CD4-positive, alpha-beta T cell treated with Interleukin-21 for 1 hour (primary cell): ENCODE measurements at regions not wholly inside any gene's neighbourhood (a gene's known extent, or its start where the extent isn't known, plus 50 kb on each side); places are given as distances from the start of the nearest gene placed in this dataset.

Experiments
- DNase-seq: peaks from one replicate; pipeline ENCODE4 v3.0.0-alpha.2; 2020

DNA sequence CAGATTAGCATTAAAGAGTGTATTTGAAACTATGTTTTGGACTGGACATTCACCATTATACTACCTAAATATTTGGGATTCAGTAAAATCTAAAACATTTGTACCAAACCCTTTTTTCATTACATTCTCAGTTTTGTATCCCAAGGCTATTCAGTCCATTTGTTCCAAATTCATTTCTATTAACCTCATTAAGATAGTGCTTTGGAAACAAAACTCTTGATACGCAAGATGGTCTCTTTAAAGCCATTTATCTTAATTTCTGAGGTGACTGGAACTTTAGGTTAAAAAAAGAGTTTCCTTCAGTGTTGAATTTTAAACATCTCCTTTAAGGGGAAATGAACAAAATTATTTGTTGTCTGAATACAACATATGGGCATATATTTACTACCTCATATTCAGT is 702.5 kb upstream of the GRAMD2B start:
- DNase-seq = no peak

DNA sequence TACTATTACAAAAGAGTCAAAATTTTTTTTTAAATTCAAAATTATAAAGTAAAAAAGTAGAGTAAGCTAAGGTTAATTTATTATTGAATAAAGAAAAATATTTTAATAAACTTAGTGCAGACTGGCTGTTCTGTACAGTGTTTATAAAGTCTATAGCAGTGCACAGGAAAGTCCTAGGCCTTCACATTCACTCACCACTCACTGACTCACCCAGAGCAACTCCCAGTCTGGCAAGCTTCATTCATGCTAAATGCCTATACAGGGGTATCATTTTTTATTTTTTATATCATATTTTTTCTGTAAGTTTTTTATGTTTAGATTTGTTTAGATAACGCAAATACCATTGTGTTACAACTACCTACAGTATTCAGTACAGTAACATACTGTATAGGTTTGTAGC is 700.7 kb upstream of the GRAMD2B start:
- no peak for DNase-seq

DNA sequence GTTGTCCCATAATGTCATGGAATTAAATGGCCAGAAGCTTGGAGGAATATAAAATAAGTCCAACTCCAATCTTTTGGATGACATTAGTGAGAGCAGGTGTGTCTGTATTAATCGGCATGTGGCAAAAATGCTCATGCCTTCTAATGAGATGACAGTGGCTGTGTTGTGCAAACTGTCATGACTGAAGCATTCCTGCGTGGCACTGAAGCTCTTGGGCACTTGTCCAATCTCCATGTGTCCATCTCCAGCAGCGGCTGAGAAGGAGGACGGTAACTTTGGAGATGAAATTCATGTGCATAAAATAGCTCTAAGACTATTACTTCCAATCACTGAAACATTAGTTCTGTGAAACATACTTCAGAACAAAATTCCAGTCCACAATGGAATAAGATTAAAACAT is 697.5 kb upstream of the GRAMD2B start:
- DNase-seq = no peak

DNA sequence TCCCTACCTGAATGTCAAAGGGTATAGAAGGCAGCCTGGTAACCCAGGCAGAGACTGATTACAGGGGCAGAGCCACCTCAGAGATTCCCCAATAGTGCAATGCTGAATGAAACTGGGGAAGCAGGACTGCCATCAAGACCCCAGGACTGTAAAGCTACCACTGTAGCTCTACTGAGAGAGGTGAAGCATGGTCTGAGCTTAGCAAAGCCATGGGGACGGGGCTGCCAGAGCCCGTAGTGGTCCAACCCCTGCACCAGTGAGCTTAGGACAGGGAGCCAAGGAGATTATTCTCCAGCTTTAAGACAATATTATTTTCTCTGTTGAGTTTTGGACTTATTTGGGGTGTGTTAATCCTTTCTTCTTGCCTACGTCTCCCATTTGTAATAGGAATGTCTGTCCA is 679.3 kb upstream of the GRAMD2B start:
- no peak for DNase-seq

DNA sequence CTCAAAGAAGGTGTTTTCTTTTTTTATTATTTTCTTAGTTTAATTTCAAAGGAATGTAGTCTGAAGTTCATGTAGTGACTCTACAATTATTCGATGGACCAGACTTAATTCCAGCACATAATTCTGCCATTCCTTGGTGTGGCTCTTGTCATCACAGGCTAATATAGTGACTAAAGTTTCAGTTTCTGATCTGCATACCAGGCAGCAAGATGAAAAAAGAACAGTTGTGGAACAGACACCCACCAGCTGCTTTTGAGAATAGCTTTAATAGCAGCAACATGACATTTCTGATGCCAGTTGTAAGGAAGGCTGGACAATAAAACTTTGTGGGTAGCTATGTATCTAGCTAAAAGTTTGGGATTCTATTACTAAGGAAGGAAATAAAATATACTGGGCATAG is 676.3 kb upstream of the GRAMD2B start:
- no peak for DNase-seq

DNA sequence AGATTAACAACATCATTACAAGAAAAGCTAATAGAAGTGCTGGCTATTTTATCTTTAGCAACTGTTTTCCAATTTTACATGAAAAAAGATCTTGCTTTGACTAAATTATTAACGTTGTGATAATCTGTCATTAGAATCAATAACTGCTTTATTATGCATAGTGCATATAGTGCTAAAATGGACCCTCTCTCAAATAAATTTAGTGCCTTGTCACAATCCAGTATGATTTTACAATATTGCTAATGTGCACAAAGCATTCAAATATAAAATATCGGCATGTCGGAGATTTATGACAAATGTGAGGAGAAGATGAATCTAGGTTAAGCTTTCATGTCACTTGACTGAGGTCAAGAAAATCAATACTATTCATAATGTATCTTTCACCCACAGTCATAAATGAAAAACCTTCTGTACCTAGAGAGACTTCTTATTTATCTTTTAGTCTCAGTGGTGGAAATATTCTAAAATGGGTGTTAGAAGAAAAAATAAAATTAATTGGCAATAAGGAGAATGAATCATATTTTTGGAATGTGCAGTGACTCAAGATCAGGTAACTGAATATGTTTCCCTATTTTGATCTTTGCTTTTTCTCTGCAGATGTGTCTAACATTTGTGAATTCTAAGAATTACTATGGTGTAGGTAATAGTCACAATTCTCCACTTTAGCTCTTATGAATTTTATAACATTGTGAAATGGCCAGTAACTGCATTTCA is 672.9 kb upstream of the GRAMD2B start:
- no peak for DNase-seq

DNA sequence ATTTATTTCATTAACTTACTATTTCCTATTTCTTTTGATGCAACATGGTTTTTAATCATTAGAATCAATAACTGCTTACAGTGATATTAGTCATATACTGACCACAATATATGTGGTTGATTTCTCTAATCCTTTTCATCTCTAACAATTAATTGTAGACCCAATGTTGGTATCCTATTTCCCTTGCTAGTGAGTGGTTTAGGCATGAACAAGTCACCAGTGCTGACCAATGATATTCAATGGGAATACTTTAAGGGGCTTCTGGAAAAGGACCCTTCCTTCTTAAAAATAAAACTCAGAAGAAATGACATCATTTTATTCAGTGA is 672.4 kb upstream of the GRAMD2B start:
- DNase-seq = no peak

DNA sequence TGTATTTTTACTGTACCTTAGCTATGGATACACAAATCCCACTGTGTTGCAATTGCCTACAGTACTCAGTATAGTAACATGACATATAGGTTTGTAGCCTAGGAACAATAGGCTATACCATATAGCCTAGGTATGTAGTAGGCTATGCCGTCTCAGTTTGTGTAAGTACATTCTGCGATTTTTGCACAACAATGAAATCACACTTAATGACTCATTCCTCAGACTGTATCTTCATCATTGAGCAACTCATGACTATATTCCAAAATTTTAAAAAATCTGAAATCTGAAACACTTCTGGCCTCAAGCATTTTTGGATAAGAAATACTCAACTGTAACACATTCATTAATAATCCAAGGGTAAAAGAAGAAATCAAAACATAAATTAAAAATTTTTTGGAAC is 666.8 kb upstream of the GRAMD2B start:
- DNase-seq = no peak

DNA sequence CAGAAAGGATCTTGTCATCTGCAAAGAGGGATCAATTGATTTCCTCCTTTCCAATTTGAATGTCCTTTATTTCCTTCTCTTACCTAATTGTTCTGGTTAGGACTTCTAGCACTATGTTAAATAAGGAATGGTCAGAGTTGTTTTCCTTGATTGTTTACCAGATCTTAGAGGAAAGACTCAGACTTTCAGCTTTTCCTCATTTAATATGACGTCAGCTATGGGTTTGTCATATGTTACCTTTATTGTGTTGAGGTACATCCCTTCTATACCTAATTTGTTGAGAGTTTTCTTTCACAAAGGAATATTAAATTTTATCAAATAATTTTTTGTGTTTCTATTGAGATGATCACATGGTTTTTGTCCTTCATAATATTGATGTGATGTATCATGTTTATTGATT is 656.5 kb upstream of the GRAMD2B start:
- DNase-seq = no peak

DNA sequence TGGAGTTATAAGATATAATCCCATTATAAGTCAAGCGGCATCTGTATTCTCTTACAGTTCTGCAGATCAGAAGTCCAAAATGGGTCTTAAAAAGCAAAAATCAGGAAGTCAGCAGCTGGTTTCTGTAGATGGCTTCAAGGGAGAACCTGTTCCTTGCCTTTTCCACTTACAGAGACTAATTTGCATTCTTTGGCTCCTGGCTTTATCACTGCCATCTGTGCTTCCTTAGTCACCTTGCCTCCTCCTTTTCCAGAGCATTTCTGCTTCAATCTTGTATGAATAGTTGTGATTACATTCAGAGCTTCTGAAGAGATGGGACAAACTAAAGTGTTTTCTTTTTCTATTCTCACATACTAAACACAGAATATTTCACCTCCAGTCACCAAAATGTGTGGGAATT is 647.3 kb upstream of the GRAMD2B start:
- DNase-seq = no peak

DNA sequence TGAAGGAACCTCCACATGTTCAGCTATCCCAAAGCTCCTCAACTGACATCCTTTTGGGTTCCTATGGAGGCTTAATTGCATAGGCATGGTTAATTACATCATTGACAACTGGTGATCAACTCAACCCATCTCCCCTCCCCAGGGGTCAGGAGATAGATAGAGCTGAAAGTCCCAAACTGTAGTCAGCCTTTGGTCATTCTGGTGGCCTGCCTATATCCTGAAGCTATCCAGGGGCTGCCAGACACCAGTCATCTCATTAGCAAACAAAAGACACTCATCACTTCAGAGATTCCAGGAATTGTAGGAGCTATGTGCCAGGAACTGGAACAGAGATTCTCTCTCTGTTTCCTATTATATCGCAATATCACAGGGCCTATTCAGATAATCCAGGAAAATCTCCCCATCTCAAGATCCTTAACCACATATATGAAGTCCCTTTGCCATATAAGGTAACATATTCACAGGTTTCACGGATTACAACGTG is 646.5 kb upstream of the GRAMD2B start:
- no peak for DNase-seq

DNA sequence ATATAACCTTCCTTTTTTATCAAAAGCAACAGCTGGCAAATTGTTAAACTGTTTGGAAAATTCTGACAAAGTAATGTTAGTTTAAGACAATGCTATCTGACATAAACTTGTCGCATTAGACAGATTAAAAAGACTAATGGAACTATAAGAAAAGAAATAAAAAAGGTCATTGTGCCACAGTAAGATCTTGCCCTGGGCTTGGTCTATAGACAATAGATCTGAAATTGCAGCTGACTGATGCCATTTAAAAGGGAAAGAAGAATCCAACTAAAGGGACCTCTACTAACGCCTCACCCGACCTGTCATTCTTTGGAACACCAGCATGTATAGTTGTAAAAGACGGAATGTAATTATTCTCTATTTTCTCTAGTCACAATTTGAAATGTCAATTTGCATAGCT is 644.4 kb upstream of the GRAMD2B start:
- DNase-seq = no peak

DNA sequence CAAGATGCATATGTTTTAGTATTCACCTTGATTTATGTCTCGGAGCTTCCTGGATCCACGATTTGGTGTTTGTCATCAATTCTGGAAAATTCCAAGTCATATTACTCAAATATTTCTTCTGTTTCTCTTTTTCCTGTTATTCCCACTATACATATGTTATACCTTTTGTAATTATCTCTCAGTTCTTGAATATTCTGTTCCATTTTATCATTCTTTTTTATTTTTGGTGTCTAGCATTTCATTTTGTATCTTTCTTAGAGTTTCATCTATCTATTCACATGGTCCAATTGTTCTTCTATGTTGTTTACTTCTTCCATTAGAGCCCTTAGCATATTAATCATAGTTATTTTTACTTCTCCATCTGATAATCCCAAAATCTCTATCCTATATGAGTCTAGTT is 637.8 kb upstream of the GRAMD2B start:
- no peak for DNase-seq

DNA sequence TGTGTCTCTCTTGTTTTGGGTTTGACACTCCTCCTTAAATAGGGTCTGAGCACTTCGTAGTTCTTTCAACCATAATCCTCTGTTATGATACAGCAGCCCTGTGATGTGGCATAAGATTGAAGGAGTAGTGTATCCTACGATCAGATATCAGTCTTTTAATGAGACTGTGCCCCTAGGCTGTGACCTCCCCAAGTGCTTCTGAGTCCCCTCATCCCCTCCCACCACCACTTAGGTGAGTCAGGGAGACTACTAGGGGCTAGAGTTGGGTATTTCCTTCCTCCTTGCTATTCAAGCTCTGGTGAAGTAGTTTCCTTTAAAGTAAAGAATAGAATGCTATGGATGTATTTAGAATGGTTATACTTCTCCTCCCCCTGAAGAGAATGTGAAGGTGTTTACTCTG is 637.2 kb upstream of the GRAMD2B start:
- no peak for DNase-seq

DNA sequence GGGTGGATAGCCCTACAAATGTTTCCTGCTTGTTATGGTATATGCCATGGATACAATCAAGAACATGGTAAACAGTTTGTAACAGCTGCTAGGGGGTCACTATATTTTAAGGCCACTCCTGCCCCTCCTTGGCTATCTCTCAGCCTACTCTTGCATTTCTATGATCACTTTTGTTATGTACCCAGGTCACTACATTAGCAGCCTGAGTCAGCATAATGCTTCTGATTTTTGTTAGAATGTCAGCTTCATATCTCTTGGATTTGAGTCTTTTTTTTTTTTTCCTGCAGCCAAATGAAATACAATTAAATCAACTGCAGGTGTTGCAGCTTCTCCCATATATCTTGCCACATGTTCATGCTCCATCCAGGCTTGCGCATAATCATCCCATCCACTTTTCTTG is 629.7 kb upstream of the GRAMD2B start:
- DNase-seq = no peak

DNA sequence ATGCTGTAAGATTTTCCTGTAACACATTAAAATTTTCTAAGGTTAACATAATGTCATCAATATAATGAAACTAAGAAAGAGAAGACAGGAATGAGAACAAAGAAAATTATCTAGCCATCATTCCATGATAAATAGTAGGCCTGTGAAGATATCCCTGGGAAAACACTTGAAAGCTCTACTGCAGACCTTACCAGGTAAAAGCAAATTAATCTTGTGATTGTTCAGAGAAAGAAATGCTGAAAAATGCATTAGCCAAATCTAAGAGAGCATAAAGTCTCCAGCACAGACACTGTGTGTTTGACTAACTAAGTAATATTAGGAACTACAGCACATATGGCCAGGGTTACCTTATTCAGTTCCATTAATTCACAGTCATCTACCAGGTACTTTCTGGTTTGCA is 628.3 kb upstream of the GRAMD2B start:
- no peak for DNase-seq

DNA sequence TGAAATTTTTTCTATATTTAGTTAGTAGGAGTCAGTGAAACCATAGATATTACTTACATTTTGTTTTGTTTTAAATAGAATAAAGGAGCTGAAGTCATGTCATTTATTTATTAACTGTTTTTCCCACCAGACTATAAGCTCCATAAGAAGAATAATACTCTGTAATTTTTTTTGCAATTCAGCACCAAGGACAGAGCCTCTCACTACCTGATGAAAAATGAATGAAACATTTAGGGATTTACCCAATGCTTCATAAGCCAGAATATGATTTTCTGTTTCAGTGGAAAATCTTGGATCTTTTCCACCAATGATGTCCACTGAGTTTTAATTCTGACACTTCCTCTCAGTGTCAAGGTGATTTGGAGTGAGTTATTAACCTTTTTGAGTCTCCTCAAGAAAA is 624.9 kb upstream of the GRAMD2B start:
- no peak for DNase-seq

DNA sequence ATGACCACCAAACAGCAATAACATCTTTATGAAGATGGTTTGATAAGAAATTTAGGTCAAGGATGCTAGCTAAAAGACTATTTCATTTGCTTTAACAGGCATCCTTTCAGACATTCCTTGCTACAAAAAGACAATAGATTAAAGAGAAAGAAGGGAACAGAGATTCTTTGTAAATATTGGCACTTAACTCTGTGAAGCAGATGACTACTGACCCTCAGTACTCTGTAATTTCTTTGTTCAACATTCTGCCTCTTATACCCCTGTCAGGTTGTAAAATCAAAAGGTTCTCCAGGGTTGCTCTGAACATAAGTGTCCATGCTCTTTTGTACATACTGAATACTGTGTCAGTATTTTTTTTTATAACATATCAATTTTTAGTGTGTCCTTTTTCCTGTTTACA is 610.6 kb upstream of the GRAMD2B start:
- DNase-seq = no peak

DNA sequence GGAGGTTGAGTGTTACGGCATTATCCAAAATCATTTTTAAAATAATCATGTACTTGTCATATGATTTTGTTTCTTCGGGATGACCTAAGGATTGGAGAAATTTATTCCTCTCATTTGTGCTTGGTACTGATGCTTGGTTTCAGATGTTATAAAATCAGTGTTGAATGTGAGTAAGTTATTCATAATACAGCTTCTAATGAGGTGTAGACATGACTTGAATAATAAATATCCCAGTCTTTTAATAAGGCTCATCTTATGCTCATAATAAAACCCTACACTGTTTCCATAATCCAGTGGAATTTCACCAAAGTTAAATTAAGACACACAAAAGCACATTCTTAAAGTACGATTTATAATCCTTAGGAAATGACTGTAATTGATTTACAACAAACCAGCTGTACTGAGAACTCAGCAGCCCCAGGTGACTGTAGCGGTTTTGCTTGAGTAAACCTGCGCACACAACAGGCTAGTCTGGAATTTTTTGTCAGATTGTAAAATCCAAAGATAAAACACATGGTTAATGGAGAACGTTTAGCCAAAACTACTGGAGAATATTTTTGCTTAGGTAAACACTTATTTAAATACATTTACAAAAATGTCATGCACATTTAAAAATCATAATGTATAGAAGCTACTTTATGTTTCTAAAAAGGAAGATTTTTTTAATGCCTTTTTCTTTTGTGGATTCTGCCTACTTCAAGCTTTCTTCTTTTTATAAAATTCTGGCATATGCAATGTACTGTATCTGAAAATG is 609.8 kb upstream of the GRAMD2B start:
- no peak for DNase-seq

DNA sequence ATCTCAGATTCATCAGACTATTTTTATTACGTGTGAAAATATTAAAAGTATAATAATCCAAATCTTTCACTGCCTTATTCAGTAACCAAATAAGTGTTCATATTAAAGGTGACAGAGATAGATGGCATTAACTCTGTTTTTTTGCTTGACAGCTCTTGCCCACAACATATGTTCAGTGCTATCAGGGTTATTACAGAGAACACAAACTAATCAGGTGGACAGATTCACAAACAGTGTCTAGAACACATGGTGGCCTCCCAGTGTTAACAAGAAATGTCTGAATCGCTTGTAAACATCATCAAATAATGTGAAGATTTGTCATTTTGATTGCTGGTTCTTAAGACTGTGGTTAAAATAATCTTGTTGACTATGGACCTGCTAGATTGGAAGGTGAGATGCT is 609.1 kb upstream of the GRAMD2B start:
- DNase-seq = no peak

DNA sequence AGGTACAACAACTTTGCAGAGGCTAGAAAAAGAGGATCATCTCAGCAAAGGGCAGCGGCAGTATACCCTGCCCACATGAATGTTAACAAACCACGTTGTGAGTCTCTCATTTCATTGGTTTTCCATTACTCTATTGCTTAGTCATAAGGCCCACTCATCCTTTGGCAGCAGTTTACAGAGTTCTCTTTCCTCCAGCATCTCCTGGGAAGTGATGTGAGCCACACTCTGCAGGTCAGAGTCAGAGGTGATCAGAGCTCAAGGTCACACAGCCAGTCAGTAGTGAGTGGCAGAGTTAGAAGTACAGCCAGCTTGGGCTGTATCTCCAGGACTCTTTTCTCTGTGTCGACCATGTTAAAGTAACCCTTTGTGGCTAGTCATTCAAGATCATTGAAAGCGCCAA is 599.6 kb upstream of the GRAMD2B start:
- DNase-seq = no peak

DNA sequence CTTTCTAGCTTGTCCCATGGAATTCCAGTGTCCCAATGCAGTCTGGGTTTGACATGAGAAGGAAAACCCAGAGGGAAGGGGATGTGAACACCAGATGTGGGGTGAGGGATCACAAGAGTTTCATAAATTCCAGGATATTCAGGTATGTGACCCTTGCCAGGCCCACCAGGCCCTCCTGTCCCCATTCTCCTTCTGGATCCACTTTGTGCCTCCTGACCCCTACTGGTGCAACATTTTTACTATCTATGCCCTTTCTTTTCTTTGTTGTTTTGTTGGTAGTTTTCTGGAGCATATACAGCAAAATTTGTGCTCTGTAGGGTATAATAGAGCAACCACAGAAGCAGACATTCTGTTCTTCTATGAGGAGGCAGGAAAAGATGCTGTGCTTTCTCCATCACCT is 597.0 kb upstream of the GRAMD2B start:
- DNase-seq = no peak

DNA sequence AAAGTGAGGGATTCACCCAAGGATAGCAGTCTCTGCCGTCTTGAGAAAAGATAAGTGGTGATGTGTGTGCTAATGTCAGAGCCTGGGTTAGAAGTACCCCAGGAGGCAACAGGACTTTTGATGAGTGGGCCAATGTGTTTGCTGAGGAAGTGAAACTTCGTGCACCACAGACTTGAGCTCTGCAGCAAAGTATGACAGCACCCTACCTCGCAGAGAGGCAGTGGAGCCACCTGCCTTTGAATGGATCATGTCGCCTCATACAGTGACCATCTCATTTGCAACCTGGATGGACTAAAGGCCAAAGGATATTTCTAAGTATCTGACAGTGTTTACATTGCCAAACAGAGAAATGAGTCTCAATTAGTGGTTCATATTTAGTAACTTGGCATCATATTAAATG is 593.9 kb upstream of the GRAMD2B start:
- DNase-seq = no peak

DNA sequence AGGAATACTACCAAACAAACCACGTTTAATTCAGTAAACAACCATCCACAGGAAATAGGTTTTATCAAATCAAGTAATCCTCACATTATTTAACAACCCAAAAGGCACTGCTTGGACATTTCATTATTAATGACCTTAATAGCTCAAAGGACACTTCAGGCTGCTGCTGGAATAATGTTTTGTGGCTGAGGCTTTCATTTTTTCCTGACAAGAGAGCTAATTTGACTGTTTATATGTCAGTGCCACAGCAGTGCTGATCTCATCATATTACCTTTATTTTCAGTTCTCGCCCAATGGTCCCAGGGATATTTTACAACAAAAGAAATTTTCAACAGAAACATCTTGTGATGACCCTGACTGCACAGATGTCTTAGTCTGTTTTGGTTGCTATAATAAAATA is 589.8 kb upstream of the GRAMD2B start:
- no peak for DNase-seq
